ENCODE measurements at regions not wholly inside any gene's neighbourhood (a gene's known extent, or its start where the extent isn't known, plus 50 kb on each side); places are given as distances from the start of the nearest gene placed in this dataset.

GRCh38 chr1:115430441-115431158, 92.6 kb upstream of the NGF start (continued):
- TF ChIP-seq TCF12 (IDR thresholded peaks at IDR 0.05): peak; percentile 75; the same call in 1 of the 2 replicates
- TF ChIP-seq USF1 (IDR thresholded peaks at IDR 0.05; ENCODE audit: borderline replicate concordance, low read depth): no peak
- TF ChIP-seq POLR2AphosphoS5 (IDR thresholded peaks at IDR 0.05; ENCODE audit: low read depth, low read length): peak; percentile 49; the same call in 1 of the 2 replicates
- no peak for TF ChIP-seq GATA2 (CRISPR knock-in tag; IDR thresholded peaks at IDR 0.05)
- no peak for TF ChIP-seq MAX (IDR thresholded peaks at IDR 0.05; ENCODE audit: low read depth)
- peak; percentile 46; the same call in 1 of the 2 replicates for TF ChIP-seq TEAD4 (IDR thresholded peaks at IDR 0.05; ENCODE audit: borderline replicate concordance, insufficient read depth)
- no peak for TF ChIP-seq ELF1 (IDR thresholded peaks at IDR 0.05)
- TF ChIP-seq FOXM1 (IDR thresholded peaks at IDR 0.05; ENCODE audit: low read depth): no peak
- peak; percentile 95 for TF ChIP-seq PBX3 (IDR thresholded peaks at IDR 0.05)
- TF ChIP-seq TAF1 (IDR thresholded peaks at IDR 0.05; ENCODE audit: borderline replicate concordance, low read depth, low read length): no peak
- no peak for TF ChIP-seq GABPA (IDR thresholded peaks at IDR 0.05; ENCODE audit: low read depth)
- TF ChIP-seq CHD2 (IDR thresholded peaks at IDR 0.05; ENCODE audit: low read length, partially characterized antibody): no peak
- TF ChIP-seq RCOR1 (IDR thresholded peaks at IDR 0.05; ENCODE audit: low read length): no peak
- no peak for TF ChIP-seq FOXJ3 (CRISPR knock-in tag; IDR thresholded peaks at IDR 0.05)
- no peak for TF ChIP-seq RAD21 (IDR thresholded peaks at IDR 0.05; ENCODE audit: low read length)
- TF ChIP-seq EZH2phosphoT487 (IDR thresholded peaks at IDR 0.05; ENCODE audit: borderline replicate concordance, low read depth): no peak

GRCh38 chr1:115429884-115430283, 91.8 kb upstream of the NGF start:
- Histone ChIP-seq H3K4me1 (ENCODE audit: control insufficient read depth in 1 of 2, insufficient read depth in 2 of 2, low read depth in 1 of 2, low read length in 1 of 2) (peaks cover 7 to 23% of the 10 kb centered on the region in 2 experiments; a peak in 3 of 4 replicates), H3K9me3 (no peaks in the 10 kb centered on the region), H3F3A (replicated peaks; ENCODE audit: insufficient read depth) (peaks cover 19% of the 10 kb centered on the region), H4K20me1 (ENCODE audit: insufficient read depth) (no peaks in the 10 kb centered on the region), H3K9me2 (no peaks in the 10 kb centered on the region), H3K4me2 (0 out of 2 replicates have a peak overlapping the region, but pooled peaks have one; percentile 31), H3K9ac (peak overlapping the region; percentile 60; the same call in 1 of the 2 replicates), H3K27ac (ENCODE audit: low read depth in 2 of 2, low read length in 1 of 2) (peak overlapping the region in 1 of 2 experiments; percentile 87; a peak in 2 of 4 replicates), H3K4me3 (ENCODE audit: low read depth in 2 of 2, low read length in 1 of 2) (no peak overlapping the region), H3K79me2 (ENCODE audit: insufficient read depth) (no peaks in the 10 kb centered on the region), H3K36me3 (replicated peaks in 1 of 2; ENCODE audit: control insufficient read depth in 1 of 2, insufficient read depth in 2 of 2, low read length in 1 of 2) (no peaks in the 10 kb centered on the region), H3K27me3 (ENCODE audit: insufficient read depth) (no peaks in the 10 kb centered on the region), H2AFZ (ENCODE audit: low read depth) (peak overlapping the region; percentile 53; the same call in 1 of the 2 replicates)
- ChIA-PET CTCF (no interaction called here), POLR2A (no interaction called here)
- 64% methylated on average over 2 of the region's 2 CpGs for WGBS (ENCODE audit: low lambda C conversion rate)
- no peak for TF ChIP-seq TCF12 (IDR thresholded peaks at IDR 0.05)
- TF ChIP-seq SMC3 (IDR thresholded peaks at IDR 0.05; ENCODE audit: low read depth, low read length): no peak
- no peak for TF ChIP-seq RCOR1 (IDR thresholded peaks at IDR 0.05; ENCODE audit: low read length)
- no peak for TF ChIP-seq CTCF (IDR thresholded peaks at IDR 0.05)
- no peak for TF ChIP-seq YY1 (IDR thresholded peaks at IDR 0.05; ENCODE audit: low read depth)
- TF ChIP-seq MAX (IDR thresholded peaks at IDR 0.05; ENCODE audit: low read depth): no peak
- no peak for TF ChIP-seq RFX5 (IDR thresholded peaks at IDR 0.05; ENCODE audit: low read length)
- DNase-seq: no peak
